Umbilical cord (tissue), 1 donor: ENCODE measurements at regions not wholly inside any gene's neighbourhood (a gene's known extent, or its start where the extent isn't known, plus 50 kb on each side); places are given as distances from the start of the nearest gene placed in this dataset.
A peak's percentile ranks its signal among the peaks of the same experiment; 100 is the strongest.

Experiments used
- DNase-seq: peaks from one replicate; pipeline ENCODE4 v3.0.0-alpha.2; 2015; ENCODE audit warnings: low spot score

GRCh38 chr1:50295566-50295965, 127.7 kb downstream of the DMRTA2 start:
- no peak for DNase-seq

DNA sequence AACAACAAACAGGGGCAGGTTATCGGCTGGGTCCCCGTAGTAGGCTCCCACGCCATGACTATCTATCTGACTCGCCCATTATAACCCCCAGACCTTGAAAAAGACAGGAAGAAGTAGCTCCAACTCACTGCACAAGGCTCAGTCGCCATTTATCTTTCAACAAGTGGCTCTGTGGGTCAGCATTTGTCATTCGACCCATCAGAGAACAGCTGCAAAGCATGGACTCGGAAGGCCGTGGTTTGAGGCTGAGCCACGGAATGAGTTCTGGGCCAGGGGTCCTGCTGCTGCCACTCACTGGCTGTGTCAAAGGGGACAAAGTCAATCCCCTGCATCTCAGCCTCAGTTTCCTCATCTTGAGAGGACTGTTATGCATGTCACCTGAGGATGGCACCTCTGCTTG, 131.0 kb downstream of the DMRTA2 start:
- no peak for DNase-seq

- no peak for DNase-seq
These were observed 133.7 kb downstream of the DMRTA2 start for GRCh38 chr1:50289495-50289894.

GRCh38 chr1:50285994-50286393, 137.2 kb downstream of the DMRTA2 start:
- DNase-seq, result no peak

GRCh38 chr1:50279622-50280330, 143.5 kb downstream of the DMRTA2 start:
- peak; percentile 28 for DNase-seq

DNA sequence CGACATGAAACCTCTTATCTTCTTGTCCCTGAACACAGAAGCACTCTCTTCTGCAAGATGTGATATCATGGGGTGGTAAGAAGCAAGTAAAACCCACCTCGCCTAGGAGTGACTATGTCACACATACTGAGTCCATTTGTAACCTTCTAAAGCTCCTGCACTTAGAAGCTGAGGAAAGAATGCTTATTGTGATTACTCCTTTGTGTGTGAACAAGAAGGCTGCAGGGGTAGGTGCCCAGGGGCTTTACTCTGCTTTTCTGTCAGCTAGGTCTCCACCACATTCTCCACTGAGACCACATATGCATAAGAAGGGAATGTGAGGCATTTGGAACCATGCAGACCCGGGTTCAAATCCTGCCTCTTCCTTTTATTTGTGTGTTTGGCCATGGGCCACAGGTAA, 144.3 kb downstream of the DMRTA2 start:
- DNase-seq, result no peak

DNA sequence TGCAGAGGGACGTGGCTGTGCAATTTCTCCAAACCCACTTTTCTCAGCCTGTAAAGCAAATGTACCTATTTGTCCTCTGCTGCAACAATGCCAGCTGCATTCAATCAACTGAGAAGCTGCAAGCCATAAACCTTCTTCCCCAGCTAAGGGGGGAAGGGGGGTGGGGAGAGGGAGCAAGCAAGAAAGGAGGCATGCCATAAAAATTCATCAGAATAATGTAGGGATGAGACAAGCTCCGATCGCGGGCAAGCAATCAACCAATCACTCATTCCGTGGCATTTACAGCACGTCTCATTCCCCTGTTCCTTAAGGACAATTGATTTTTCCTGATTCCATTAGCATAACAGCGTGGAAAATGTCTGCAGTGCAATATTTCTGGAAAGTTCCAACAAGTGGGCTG, 144.8 kb downstream of the DMRTA2 start:
- no peak for DNase-seq

- no peak for DNase-seq
These were observed 147.7 kb downstream of the DMRTA2 start for GRCh38 chr1:50275566-50275965.

GRCh38 chr1:50272912-50273311, 150.3 kb downstream of the DMRTA2 start:
- DNase-seq, result no peak

- no peak for DNase-seq
These were observed 151.2 kb downstream of the DMRTA2 start for GRCh38 chr1:50271968-50272578.

GRCh38 chr1:50271337-50271736, 151.9 kb downstream of the DMRTA2 start:
- DNase-seq, result no peak

GRCh38 chr1:50270926-50271325, 152.3 kb downstream of the DMRTA2 start:
- DNase-seq, result no peak

DNA sequence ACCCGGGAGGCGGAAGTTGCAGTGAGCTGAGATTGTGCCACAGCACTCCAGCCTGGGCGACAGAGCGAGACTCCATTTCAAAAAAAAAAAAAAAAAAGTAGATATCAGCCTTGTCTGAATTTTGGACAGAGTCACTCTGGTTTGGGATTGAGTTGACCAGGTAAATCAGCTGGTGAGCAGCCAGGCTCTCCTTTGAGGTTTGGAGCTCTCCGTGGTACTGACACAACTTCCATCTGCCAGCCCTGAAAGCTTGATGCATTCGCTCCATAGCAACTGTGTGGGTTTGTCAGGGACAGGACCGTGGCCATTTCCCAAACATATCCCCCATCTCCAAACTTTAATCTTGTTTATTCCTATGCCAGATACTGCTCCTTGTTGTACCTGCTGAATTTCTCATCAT, 155.2 kb downstream of the DMRTA2 start:
- DNase-seq, result peak; percentile 4

GRCh38 chr1:50266509-50266908, 156.7 kb downstream of the DMRTA2 start:
- DNase-seq, result no peak

DNA sequence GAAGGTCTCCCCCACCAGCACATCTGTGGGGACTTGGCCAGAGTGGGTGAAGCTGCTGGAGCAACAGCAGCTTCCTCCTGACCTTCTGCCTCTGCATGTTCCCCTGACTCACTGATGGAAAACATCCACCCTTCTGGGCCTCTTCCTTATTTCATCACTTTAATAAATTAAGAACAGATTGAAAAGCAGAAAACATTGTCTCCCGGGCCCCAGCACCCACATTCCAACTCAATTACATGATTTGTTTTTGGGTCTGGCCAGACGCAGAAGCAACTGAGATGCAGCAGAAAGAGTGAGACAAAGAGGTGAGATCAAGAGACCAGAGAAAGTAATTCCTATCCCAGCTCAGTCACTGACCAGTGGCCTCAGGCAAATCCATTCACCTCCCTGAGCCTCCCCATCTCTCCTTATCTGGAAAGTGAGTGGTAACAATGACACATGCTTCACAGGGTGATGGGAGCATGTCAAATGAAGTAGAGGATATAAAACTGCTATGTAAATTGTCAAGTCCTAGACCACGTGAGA, 157.1 kb downstream of the ELAVL4 start:
- DNase-seq, result no peak

GRCh38 chr1:50264590-50264989, 155.9 kb downstream of the ELAVL4 start:
- no peak for DNase-seq

- no peak for DNase-seq
These were observed 153.7 kb downstream of the ELAVL4 start for GRCh38 chr1:50262436-50262835.

- no peak for DNase-seq
These were observed 153.2 kb downstream of the ELAVL4 start for GRCh38 chr1:50261951-50262350.

GRCh38 chr1:50257940-50258685, 149.4 kb downstream of the ELAVL4 start:
- no peak for DNase-seq

- DNase-seq, result no peak
These were observed 148.3 kb downstream of the ELAVL4 start for GRCh38 chr1:50257029-50257428.
